ENCODE measurements at regions not wholly inside any gene's neighbourhood (a gene's known extent, or its start where the extent isn't known, plus 50 kb on each side); places are given as distances from the start of the nearest gene placed in this dataset.

DNA sequence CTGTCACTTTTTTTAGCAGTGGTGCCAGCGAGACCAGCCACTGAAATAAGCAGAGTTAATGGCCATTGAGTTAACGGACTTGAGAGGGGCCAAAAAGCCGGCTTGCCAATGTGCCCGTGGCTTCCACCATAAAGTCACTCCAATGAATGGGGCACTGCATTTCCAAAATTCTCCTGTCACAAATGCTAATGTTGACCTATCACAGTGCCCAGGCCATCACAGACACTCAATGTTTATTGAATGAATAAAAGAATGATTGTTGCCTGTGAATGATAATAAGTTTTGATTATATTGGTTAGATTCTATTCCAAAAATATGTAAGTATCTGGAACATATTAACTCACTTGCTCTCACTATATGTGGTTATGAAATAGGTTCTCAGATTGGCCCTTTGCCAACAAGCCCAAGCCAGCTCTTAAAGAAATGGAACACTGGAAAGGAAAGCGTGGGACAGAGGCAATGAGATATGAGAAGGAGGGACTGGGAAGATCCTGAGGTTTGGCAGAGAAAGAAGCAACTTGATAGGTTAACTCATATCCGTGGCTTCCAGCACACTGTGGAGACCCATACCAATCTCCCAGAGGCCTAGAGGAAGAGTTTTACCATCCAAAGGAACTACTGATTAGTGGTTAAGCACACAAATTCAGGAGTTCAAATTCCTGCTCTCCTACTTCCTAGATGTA is 108.7 kb downstream of the BTG1 start:
- DNase-seq (ENCODE audit: low spot score), result no peak

DNA sequence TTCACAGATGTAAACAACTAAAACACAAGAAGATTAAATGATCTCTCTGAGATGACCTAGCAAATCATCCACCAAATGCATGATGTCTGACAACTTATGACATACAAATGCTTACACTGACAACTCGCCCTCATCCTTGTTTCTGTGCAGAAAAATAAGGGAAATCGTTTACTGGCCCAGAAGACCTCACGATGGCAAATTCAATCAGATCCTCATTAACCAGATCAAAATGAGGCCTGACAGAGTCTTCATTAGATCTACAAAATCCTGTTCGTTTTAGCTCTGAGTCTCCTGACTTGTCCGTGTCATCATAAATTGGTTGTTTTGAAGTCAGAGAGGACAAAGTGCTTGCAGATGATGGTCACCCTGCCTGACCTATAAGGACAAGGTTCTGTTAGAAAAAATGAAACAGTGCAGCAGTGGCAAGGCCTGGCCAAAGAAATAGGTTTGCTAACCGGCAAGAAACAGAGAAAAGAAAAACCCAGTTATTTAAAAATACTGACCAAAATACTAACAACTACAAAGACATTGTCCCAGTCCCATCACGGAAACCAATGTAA is 109.5 kb downstream of the BTG1 start:
- no peak for DNase-seq (ENCODE audit: low spot score)
- in situ Hi-C loops (cut with MboI; ENCODE audit: low sequenced_read_pairs, unreplicated experiment), result no loop called here
- TF ChIP-seq, protein P1, sequence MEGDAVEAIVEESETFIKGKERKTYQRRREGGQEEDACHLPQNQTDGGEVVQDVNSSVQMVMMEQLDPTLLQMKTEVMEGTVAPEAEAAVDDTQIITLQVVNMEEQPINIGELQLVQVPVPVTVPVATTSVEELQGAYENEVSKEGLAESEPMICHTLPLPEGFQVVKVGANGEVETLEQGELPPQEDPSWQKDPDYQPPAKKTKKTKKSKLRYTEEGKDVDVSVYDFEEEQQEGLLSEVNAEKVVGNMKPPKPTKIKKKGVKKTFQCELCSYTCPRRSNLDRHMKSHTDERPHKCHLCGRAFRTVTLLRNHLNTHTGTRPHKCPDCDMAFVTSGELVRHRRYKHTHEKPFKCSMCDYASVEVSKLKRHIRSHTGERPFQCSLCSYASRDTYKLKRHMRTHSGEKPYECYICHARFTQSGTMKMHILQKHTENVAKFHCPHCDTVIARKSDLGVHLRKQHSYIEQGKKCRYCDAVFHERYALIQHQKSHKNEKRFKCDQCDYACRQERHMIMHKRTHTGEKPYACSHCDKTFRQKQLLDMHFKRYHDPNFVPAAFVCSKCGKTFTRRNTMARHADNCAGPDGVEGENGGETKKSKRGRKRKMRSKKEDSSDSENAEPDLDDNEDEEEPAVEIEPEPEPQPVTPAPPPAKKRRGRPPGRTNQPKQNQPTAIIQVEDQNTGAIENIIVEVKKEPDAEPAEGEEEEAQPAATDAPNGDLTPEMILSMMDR (IDR thresholded peaks at IDR 0.05; ENCODE audit: borderline replicate concordance, control extremely low read depth, extremely low read depth, insufficient read depth, missing control alignments), result no peak

More for the DNA sequence above, 108.7 kb downstream of the BTG1 start:
- TF ChIP-seq, protein P1 (IDR thresholded peaks at IDR 0.05; ENCODE audit: borderline replicate concordance, control extremely low read depth, extremely low read depth, insufficient read depth, missing control alignments), result no peak
- in situ Hi-C loops (cut with MboI; ENCODE audit: low sequenced_read_pairs, unreplicated experiment), result no loop called here

DNA sequence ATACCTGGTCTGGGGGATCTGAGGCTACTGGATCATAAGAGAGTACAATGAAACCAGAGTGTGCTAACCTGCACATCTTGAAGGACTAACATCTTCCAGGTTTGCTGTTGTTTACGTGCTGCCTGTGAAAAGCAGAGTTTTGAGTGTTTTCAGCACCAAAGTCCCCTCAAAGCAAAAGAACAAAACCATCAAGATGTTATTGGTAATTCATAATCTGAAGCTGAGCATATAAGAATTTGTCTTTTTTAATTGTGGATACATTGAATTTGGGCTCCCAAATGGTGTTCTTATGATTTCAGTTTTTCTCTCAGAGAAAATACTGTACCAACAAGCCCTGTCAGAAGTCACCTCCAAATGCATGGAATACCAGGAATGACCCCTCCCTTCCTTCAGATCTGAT is 110.2 kb downstream of the BTG1 start:
- TF ChIP-seq, protein P1 (IDR thresholded peaks at IDR 0.05; ENCODE audit: borderline replicate concordance, control extremely low read depth, extremely low read depth, insufficient read depth, missing control alignments), result no peak
- DNase-seq (ENCODE audit: low spot score), result no peak
- in situ Hi-C loops (cut with MboI; ENCODE audit: low sequenced_read_pairs, unreplicated experiment), result no loop called here

DNA sequence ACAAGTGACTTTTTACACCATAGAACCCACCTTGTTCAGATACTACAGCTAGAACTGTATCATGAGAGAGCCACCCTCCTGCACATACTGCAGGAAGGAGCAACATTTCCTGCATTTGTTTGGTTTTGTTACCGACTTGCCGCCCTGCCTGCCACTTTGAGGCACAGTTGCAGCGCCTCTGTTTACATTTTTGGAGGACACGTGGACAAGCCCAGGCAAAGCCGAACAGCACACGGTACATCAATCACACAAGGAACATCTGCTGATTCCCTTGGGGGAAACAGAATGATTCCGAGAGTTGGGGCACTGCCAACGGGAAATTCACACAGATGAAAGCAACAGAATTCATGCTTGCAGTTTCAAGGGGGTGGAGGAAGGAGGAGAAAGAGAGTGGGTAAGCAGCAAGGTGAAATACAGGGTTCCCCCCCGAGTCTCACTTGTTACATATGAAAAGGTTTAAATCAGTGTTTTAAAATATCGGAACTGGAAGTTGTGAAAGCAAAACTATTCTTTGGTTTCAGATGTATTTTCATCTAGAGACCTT is 110.7 kb downstream of the BTG1 start:
- peak; percentile 17 for DNase-seq (ENCODE audit: low spot score)
- TF ChIP-seq, protein P1 (IDR thresholded peaks at IDR 0.05; ENCODE audit: borderline replicate concordance, control extremely low read depth, extremely low read depth, insufficient read depth, missing control alignments), result no peak
- in situ Hi-C loops (cut with MboI; ENCODE audit: low sequenced_read_pairs, unreplicated experiment), result no loop called here

DNA sequence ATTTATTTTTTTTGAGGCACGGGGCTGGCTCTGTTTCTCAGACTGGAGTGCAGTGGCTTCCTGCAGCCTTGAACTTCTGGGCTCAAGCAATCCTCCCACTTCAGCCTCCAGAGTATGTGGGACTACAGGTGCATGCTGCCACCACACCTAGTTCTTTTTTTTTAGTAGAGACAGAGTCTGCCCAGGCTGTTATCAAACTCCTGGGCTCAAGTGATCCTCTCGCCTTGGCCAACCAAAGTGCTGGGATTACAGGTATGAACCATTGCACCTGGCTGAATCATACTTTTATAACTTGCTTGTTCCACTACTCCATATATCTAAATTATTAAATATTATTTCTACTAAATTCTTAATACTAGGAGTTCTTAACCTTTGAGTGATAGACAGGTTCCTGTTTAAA is 111.6 kb downstream of the BTG1 start:
- no peak for DNase-seq (ENCODE audit: low spot score)
- in situ Hi-C loops (cut with MboI; ENCODE audit: low sequenced_read_pairs, unreplicated experiment), result no loop called here
- TF ChIP-seq, protein P1 (IDR thresholded peaks at IDR 0.05; ENCODE audit: borderline replicate concordance, control extremely low read depth, extremely low read depth, insufficient read depth, missing control alignments), result no peak

GRCh38 chr12:92032965-92033364 is 112.7 kb downstream of the BTG1 start:
- in situ Hi-C loops (cut with MboI; ENCODE audit: low sequenced_read_pairs, unreplicated experiment), result no loop called here
- DNase-seq (ENCODE audit: low spot score), result no peak
- TF ChIP-seq, protein P1 (IDR thresholded peaks at IDR 0.05; ENCODE audit: borderline replicate concordance, control extremely low read depth, extremely low read depth, insufficient read depth, missing control alignments), result no peak

Measured in GM13976 (cell line).